GM23248 (cell line): ENCODE measurements at regions not wholly inside any gene's neighbourhood (a gene's known extent, or its start where the extent isn't known, plus 50 kb on each side); places are given as distances from the start of the nearest gene placed in this dataset.

Experiments used
- DNase-seq: peaks from one replicate; pipeline ENCODE4 v3.0.0-alpha.2; 2015
- H2AFZ ChIP-seq: fragments of 200-600 bp; sonication (generic); 2 replicates; pipeline ENCODE4 v1.6.1; 2016; ENCODE audit warnings: antibody characterized with exemption
- H3F3A ChIP-seq: fragments of 200-600 bp; sonication (generic); 2 replicates; pipeline ENCODE4 v1.6.1; 2016; ENCODE audit warnings: mild to moderate bottlenecking, antibody characterized with exemption, mixed run types; ENCODE audit not compliant: insufficient read depth
- H3K27ac ChIP-seq: fragments of 200-600 bp; sonication (generic); 2 replicates; pipeline ENCODE4 v1.5.1; 2016; ENCODE audit warnings: mild to moderate bottlenecking
- H3K27me3 ChIP-seq: fragments of 200-600 bp; sonication (generic); replicated peaks from 2 replicates; pipeline ENCODE4 v1.6.1; 2016; ENCODE audit warnings: mild to moderate bottlenecking; ENCODE audit not compliant: insufficient read depth
- H3K36me3 ChIP-seq: fragments of 200-600 bp; sonication (generic); 2 replicates; pipeline ENCODE4 v1.6.1; 2016; ENCODE audit warnings: low read depth, mild to moderate bottlenecking
- H3K4me1 ChIP-seq: fragments of 200-600 bp; sonication (generic); 2 replicates; pipeline ENCODE4 v1.6.1; 2016; ENCODE audit warnings: mild to moderate bottlenecking; ENCODE audit not compliant: insufficient read depth
- H3K4me2 ChIP-seq: fragments of 200-600 bp; sonication (generic); one replicate; pipeline ENCODE4 v1.6.1; 2016; ENCODE audit warnings: mild to moderate bottlenecking; ENCODE audit not compliant: unreplicated experiment
- H3K4me3 ChIP-seq: fragments of 200-600 bp; sonication (generic); 2 replicates; pipeline ENCODE4 v1.5.1; 2016; ENCODE audit warnings: mild to moderate bottlenecking
- H3K79me2 ChIP-seq: fragments of 200-600 bp; sonication (generic); 2 replicates; pipeline ENCODE4 v1.6.1; 2016; ENCODE audit warnings: mild to moderate bottlenecking; ENCODE audit not compliant: insufficient read depth
- H3K9ac ChIP-seq: fragments of 200-600 bp; sonication (generic); 2 replicates; pipeline ENCODE4 v1.6.1; 2016; ENCODE audit warnings: mild to moderate bottlenecking
- H3K9me2 ChIP-seq: fragments of 200-600 bp; sonication (generic); 2 replicates; pipeline ENCODE4 v1.6.1; 2016; ENCODE audit warnings: mixed run types, mild to moderate bottlenecking, moderate library complexity; ENCODE audit not compliant: insufficient read depth
- H3K9me3 ChIP-seq: fragments of 200-600 bp; sonication (generic); one replicate; pipeline ENCODE4 v1.6.1; 2017; ENCODE audit warnings: low read depth
- H4K20me1 ChIP-seq: fragments of 200-600 bp; sonication (generic); 2 replicates; pipeline ENCODE4 v1.6.0; 2016; ENCODE audit not compliant: insufficient read depth
- EZH2 ChIP-seq: fragments of 200-600 bp; sonication (generic); IDR thresholded peaks from 2 replicates; pipeline ENCODE4 v1.6.1; 2018; ENCODE audit warnings: antibody characterized with exemption, mild to moderate bottlenecking; ENCODE audit not compliant: insufficient read depth, poor library complexity, severe bottlenecking
- EZH2phosphoT487 ChIP-seq: fragments of 200-600 bp; sonication (generic); IDR thresholded peaks from 2 replicates; pipeline ENCODE4 v1.6.1; 2018; ENCODE audit warnings: antibody characterized with exemption, moderate library complexity, mild to moderate bottlenecking, low read depth; ENCODE audit not compliant: insufficient read depth
- WGBS, 2 experiments: methylation state at CpG; one replicate each; pipeline ENCODE4 v1.1.6; 2015 to 2017; ENCODE audit warnings: low lambda C conversion rate in 2 of 2, low coverage in 1 of 2; ENCODE audit errors: missing lambda C conversion rate in 2 of 2; 5-methylcytosine and 5-hydroxymethylcytosine counted together
- in situ Hi-C: fragments of 300-500 bp; cut with MboI; formaldehyde crosslinking; loops from 2 replicates; pipeline ENCODE4 v1.15.0; 2020

GRCh38 chr5:155252025-155252424, 238.5 kb downstream of the KIF4B start:
- Histone ChIP-seq H3K4me1 (no peaks in the 10 kb centered on the region), H3K36me3 (no peaks in the 10 kb centered on the region), H4K20me1 (no peaks in the 10 kb centered on the region), H3K9me2 (no peaks in the 10 kb centered on the region), H3K9me3 (no peaks in the 10 kb centered on the region), H3K4me3 (no peak overlapping the region), H2AFZ (no peak overlapping the region), H3K79me2 (no peaks in the 10 kb centered on the region), H3K27ac (no peak overlapping the region), H3F3A (no peaks in the 10 kb centered on the region), H3K9ac (no peak overlapping the region), H3K4me2 (no peak overlapping the region), H3K27me3 (no peaks in the 10 kb centered on the region)
- no peak for DNase-seq
- TF ChIP-seq EZH2 (no peak), EZH2phosphoT487 (no peak)
- in situ Hi-C loops: no loop called here

GRCh38 chr5:155252717-155253116, 239.2 kb downstream of the KIF4B start:
- no peaks in the 10 kb centered on the region for H3K36me3 ChIP-seq
- H3K9me2 ChIP-seq: no peaks in the 10 kb centered on the region
- no peaks in the 10 kb centered on the region for H3F3A ChIP-seq
- no peak overlapping the region for H3K4me3 ChIP-seq
- H3K4me2 ChIP-seq: no peak overlapping the region
- in situ Hi-C loops: no loop called here
- H3K79me2 ChIP-seq: no peaks in the 10 kb centered on the region
- no peaks in the 10 kb centered on the region for H3K27me3 ChIP-seq
- TF ChIP-seq EZH2: no peak
- H3K9ac ChIP-seq: no peak overlapping the region
- no peaks in the 10 kb centered on the region for H3K9me3 ChIP-seq
- no peak for DNase-seq
- H3K27ac ChIP-seq: no peak overlapping the region
- H4K20me1 ChIP-seq: no peaks in the 10 kb centered on the region
- WGBS, 2 experiments: 17 to 24% methylated on average over 3 of the region's 3 CpGs
- no peak overlapping the region for H2AFZ ChIP-seq
- H3K4me1 ChIP-seq: no peaks in the 10 kb centered on the region

- Histone ChIP-seq H3K9me3 (no peaks in the 10 kb centered on the region), H3K79me2 (no peaks in the 10 kb centered on the region), H3K9ac (no peak overlapping the region), H2AFZ (no peak overlapping the region), H3K27me3 (no peaks in the 10 kb centered on the region), H3K9me2 (no peaks in the 10 kb centered on the region), H3K4me2 (no peak overlapping the region), H3K4me1 (no peaks in the 10 kb centered on the region), H3K4me3 (no peak overlapping the region), H3F3A (no peaks in the 10 kb centered on the region), H4K20me1 (no peaks in the 10 kb centered on the region), H3K27ac (no peak overlapping the region), H3K36me3 (no peaks in the 10 kb centered on the region)
- 3% methylated on average over 2 of the region's 2 CpGs for WGBS, 2 experiments
- TF ChIP-seq EZH2 (no peak), EZH2phosphoT487 (no peak)
- in situ Hi-C loops: no loop called here
- no peak for DNase-seq
These were observed 240.8 kb downstream of the KIF4B start for GRCh38 chr5:155254399-155254798.

- TF ChIP-seq EZH2phosphoT487 (no peak), EZH2 (no peak)
- no peaks in the 10 kb centered on the region for H3K9me2 ChIP-seq
- no peak overlapping the region for H3K9ac ChIP-seq
- H3K9me3 ChIP-seq: no peaks in the 10 kb centered on the region
- H3K27ac ChIP-seq: no peak overlapping the region
- WGBS, 2 experiments: 3 to 7% methylated on average over 6 of the region's 6 CpGs
- DNase-seq: no peak
- no peak overlapping the region for H3K4me3 ChIP-seq
- no peaks in the 10 kb centered on the region for H3K79me2 ChIP-seq
- H3K36me3 ChIP-seq: no peaks in the 10 kb centered on the region
- no peaks in the 10 kb centered on the region for H3K4me1 ChIP-seq
- H3F3A ChIP-seq: no peaks in the 10 kb centered on the region
- H3K4me2 ChIP-seq: no peak overlapping the region
- no peak overlapping the region for H2AFZ ChIP-seq
- H3K27me3 ChIP-seq: no peaks in the 10 kb centered on the region
- H4K20me1 ChIP-seq: no peaks in the 10 kb centered on the region
- in situ Hi-C loops: no loop called here
These were observed 244.6 kb downstream of the KIF4B start for GRCh38 chr5:155258161-155258560.

GRCh38 chr5:155259648-155260047, 246.1 kb downstream of the KIF4B start:
- Histone ChIP-seq H3K9me3 (no peaks in the 10 kb centered on the region), H3K27me3 (no peaks in the 10 kb centered on the region), H3K36me3 (no peaks in the 10 kb centered on the region), H3K27ac (no peak overlapping the region), H3K9me2 (no peaks in the 10 kb centered on the region), H2AFZ (no peak overlapping the region), H3K79me2 (no peaks in the 10 kb centered on the region), H3F3A (no peaks in the 10 kb centered on the region), H3K9ac (no peak overlapping the region), H3K4me1 (no peaks in the 10 kb centered on the region), H3K4me3 (no peak overlapping the region), H4K20me1 (no peaks in the 10 kb centered on the region), H3K4me2 (no peak overlapping the region)
- 14 to 17% methylated on average over 5 of the region's 5 CpGs for WGBS, 2 experiments
- TF ChIP-seq EZH2phosphoT487: no peak
- TF ChIP-seq EZH2: no peak
- in situ Hi-C loops: no loop called here
- no peak for DNase-seq
